LNCAP (cell line): ENCODE measurements at regions not wholly inside any gene's neighbourhood (a gene's known extent, or its start where the extent isn't known, plus 50 kb on each side); places are given as distances from the start of the nearest gene placed in this dataset.

Experiments used
- CTCF ChIP-seq: fragments of 450-650 bp; IDR thresholded peaks from 2 replicates; pipeline ENCODE4 v1.5.1; 2017; ENCODE audit warnings: mild to moderate bottlenecking

DNA sequence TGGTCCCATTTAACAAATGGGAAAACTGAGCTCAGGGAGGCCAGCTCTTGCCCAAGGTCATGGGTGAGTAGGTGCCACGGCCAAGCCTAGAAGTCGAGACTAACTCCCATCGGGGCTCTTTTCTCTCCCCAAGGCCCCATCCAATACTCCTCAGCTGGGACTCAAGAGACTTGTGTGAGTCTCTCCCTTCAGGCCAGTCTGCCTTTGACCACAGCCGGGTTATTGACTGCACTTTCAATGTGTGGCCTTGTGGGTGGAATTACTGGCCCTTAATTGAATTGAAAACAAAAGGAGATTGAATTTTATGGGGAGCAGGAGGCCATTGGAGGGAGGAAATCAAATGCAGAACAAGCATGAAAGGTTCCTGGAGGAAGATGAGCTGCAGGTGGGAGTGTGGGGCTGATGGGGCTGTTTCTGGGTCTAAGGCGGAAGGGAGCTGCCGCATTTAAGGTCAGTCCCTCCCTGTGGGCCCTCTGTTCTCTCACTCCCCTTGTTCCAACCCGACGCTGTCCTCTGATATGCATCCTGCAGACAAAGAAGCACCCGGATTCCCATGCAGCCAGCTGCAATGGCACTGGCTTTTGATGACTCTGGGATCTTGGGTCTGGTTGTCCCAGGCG, 552.8 kb downstream of the MIAT start:
- no peak for TF ChIP-seq CTCF

DNA sequence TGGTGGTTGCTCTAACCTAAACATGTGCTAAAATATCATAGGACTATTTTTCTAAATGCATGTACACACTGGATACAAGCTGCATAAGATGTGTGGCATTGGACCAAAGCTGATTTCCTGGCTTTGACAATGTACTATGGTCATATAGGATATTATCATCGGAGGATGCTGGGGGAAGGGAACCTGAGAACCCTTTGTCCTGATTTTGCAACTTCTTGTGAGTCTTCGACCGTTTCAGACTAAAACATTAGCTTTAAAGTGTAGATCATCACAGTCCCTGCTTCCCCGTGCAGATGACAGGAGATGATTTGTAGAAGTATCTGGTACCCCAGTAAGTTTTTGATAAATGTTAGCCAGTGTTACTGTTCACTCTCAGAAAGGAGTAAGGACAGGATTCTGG, 554.7 kb downstream of the MIAT start:
- no peak for TF ChIP-seq CTCF

DNA sequence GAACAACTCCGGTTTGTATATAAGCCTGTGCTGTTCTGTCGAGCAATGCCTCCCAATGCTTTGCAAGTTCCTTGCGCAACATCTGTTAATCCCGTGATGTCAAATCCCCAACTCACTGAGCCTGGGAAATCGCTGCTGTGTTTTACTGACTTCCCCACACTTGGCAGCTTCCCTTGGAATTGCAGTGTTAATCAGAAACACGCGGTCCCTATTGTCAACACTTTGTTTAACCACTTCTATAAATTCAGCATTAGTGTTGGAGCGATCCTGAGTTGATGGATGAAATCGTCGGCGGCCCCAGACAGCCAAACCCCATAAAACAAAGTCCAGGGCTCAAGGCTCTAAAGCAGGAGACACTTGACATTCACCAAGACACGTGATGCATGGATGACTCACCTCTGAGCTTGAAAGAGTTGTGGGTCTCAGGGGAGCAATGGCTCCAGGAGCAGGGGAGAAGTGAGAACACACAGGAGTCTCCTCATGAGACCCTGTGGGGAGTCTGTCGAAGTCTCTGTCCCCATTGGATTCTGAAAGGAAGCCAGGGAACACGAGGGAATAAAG, 555.3 kb downstream of the MIAT start:
- no peak for TF ChIP-seq CTCF

- no peak for TF ChIP-seq CTCF
These were observed 555.9 kb downstream of the MIAT start for GRCh38 chr22:27213294-27213693.

DNA sequence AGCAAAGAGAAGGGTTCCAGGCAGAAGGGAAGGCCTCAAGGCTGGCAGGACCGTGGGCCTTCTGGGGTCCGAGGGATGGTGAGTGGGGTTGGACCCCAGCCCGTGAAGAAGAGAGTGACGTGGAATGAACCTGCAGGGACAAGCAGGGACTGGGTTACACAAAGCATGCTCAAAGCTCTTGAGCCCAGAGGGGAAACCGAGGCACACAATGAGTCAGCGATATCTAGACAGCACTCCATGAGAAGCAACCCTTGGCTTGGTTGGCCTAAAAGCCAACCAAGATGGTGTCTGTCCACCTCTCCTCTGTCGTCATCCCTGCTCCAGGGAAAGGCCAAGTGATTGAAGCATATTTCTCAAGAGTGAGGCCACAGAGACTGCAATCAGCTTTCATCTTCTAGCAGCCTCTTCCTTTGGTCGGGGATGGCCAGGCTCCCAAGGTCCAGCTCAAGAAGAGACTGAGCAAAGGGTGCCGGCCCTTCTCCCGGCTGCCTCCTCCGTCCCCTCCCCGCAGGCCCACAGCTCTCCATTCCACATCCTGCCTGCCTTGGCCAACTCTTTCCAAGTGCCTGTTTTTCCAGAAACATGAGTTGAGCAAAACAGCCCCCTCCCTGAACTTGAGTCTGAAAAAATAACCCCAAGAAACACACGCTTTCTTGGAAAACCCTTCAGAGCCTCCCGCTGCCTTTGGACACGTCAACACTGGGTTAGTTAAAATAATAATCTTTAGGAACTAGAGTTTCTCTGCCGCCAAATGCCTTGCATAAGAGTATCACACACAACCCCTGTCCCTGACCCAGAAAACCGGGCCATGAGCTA, 556.6 kb downstream of the MIAT start:
- TF ChIP-seq CTCF = no peak

- no peak for TF ChIP-seq CTCF
These were observed 557.3 kb downstream of the MIAT start for GRCh38 chr22:27214691-27215090.

GRCh38 chr22:27215871-27216270, 558.5 kb downstream of the MIAT start:
- no peak for TF ChIP-seq CTCF
